Prostate gland (tissue), 2 donors: ENCODE measurements at regions not wholly inside any gene's neighbourhood (a gene's known extent, or its start where the extent isn't known, plus 50 kb on each side); places are given as distances from the start of the nearest gene placed in this dataset.

ENCODE experiments used
- POLR2AphosphoS5 ChIP-seq: sonication (generic); formaldehyde crosslinking; IDR thresholded peaks from one replicate; pipeline ENCODE4 v1.6.1; 2017; ENCODE audit warnings: antibody characterized with exemption
- TF ChIP-seq, protein P1 (sequence below), 4 experiments: fragments of 200-600 bp in 2 of 4; fragments of 450-650 bp in 2 of 4; sonication (generic) in 2 of 4; IDR thresholded peaks; 1 replicate in 3 of 4; 2 replicates in 1 of 4; pipeline ENCODE4 v1.5.1; 2016 to 2019; ENCODE audit warnings: antibody characterized with exemption in 4 of 4, mild to moderate bottlenecking in 2 of 4, moderate library complexity in 2 of 4

DNA sequence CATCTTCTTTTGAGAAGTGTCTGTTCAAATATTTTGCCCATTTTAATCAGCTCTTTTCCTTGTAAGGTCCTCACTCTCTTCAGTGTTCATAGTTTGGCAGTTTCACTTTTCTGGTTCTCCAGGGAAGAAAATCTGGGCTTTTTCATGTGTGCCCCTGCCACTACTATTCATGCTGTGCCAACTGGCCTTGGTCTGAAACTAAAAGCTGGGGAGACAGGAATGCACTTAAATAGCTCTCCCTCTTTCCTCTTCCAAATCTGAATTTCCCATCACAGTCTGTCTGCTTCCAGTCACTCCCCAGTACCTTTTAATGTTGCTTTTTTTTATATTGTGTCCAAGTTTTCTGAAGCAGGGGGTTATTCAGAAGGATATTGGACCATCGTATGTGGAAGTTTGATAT is 574.3 kb upstream of the POU3F3 start:
- TF ChIP-seq, protein P1, sequence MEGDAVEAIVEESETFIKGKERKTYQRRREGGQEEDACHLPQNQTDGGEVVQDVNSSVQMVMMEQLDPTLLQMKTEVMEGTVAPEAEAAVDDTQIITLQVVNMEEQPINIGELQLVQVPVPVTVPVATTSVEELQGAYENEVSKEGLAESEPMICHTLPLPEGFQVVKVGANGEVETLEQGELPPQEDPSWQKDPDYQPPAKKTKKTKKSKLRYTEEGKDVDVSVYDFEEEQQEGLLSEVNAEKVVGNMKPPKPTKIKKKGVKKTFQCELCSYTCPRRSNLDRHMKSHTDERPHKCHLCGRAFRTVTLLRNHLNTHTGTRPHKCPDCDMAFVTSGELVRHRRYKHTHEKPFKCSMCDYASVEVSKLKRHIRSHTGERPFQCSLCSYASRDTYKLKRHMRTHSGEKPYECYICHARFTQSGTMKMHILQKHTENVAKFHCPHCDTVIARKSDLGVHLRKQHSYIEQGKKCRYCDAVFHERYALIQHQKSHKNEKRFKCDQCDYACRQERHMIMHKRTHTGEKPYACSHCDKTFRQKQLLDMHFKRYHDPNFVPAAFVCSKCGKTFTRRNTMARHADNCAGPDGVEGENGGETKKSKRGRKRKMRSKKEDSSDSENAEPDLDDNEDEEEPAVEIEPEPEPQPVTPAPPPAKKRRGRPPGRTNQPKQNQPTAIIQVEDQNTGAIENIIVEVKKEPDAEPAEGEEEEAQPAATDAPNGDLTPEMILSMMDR (IDR thresholded peaks at IDR 0.05): no peak
- TF ChIP-seq POLR2AphosphoS5: no peak
